BE2C (cell line): ENCODE measurements at regions not wholly inside any gene's neighbourhood (a gene's known extent, or its start where the extent isn't known, plus 50 kb on each side); places are given as distances from the start of the nearest gene placed in this dataset.

Source experiments
- DNase-seq: peaks from one replicate; pipeline ENCODE4 v3.0.0-alpha.2; 2020
- H3K27me3 ChIP-seq: fragments of 250-450 bp; sonication (Bioruptor Pico); 2 replicates; pipeline ENCODE4 v1.5.1; 2020; ENCODE audit warnings: mild to moderate bottlenecking
- H3K36me3 ChIP-seq: fragments of 250-450 bp; sonication (Bioruptor Pico); 2 replicates; pipeline ENCODE4 v1.5.1; 2020; ENCODE audit warnings: mild to moderate bottlenecking
- H3K4me1 ChIP-seq: fragments of 250-450 bp; sonication (Bioruptor Pico); 2 replicates; pipeline ENCODE4 v1.5.1; 2020
- H3K4me3 ChIP-seq: 2 replicates; pipeline ENCODE4 v1.5.1; 2011; ENCODE audit warnings: low read depth, low read length
- H3K9me3 ChIP-seq: fragments of 250-450 bp; sonication (Bioruptor Pico); 2 replicates; pipeline ENCODE4 v1.5.1; 2020
- CTCF ChIP-seq: IDR thresholded peaks from 2 replicates; pipeline ENCODE4 v1.5.1; 2012; ENCODE audit warnings: mild to moderate bottlenecking, low read depth, low read length

- Histone ChIP-seq H3K4me3 (no peak overlapping the region), H3K9me3 (no peaks in the 10 kb centered on the region), H3K27me3 (no peaks in the 10 kb centered on the region), H3K36me3 (no peaks in the 10 kb centered on the region), H3K4me1 (no peaks in the 10 kb centered on the region)
- no peak for TF ChIP-seq CTCF
- DNase-seq, result no peak
Observed at GRCh38 chr10:2022401-2022800, 285.1 kb upstream of the ADARB2 start.

- DNase-seq, result no peak
- H3K4me3 ChIP-seq, result no peak overlapping the region
- no peaks in the 10 kb centered on the region for H3K27me3 ChIP-seq
- no peaks in the 10 kb centered on the region for H3K36me3 ChIP-seq
- H3K9me3 ChIP-seq, result no peaks in the 10 kb centered on the region
- no peak for TF ChIP-seq CTCF
- no peaks in the 10 kb centered on the region for H3K4me1 ChIP-seq
Observed at GRCh38 chr10:2020836-2021235, 283.5 kb upstream of the ADARB2 start.

GRCh38 chr10:2019803-2020202 is 282.5 kb upstream of the ADARB2 start:
- H3K9me3 ChIP-seq, result no peaks in the 10 kb centered on the region
- TF ChIP-seq CTCF, result no peak
- no peak overlapping the region for H3K4me3 ChIP-seq
- no peaks in the 10 kb centered on the region for H3K27me3 ChIP-seq
- no peaks in the 10 kb centered on the region for H3K4me1 ChIP-seq
- DNase-seq, result no peak
- H3K36me3 ChIP-seq, result no peaks in the 10 kb centered on the region

- DNase-seq, result no peak
- Histone ChIP-seq H3K36me3 (no peaks in the 10 kb centered on the region), H3K9me3 (no peaks in the 10 kb centered on the region), H3K4me1 (no peaks in the 10 kb centered on the region), H3K27me3 (no peaks in the 10 kb centered on the region), H3K4me3 (no peak overlapping the region)
- no peak for TF ChIP-seq CTCF
Observed at GRCh38 chr10:2019281-2019680, 282.0 kb upstream of the ADARB2 start.

- H3K9me3 ChIP-seq, result no peaks in the 10 kb centered on the region
- no peak overlapping the region for H3K4me3 ChIP-seq
- no peaks in the 10 kb centered on the region for H3K4me1 ChIP-seq
- H3K36me3 ChIP-seq, result no peaks in the 10 kb centered on the region
- H3K27me3 ChIP-seq, result no peaks in the 10 kb centered on the region
- no peak for DNase-seq
- TF ChIP-seq CTCF, result no peak
Observed at GRCh38 chr10:2014541-2014940, 277.2 kb upstream of the ADARB2 start.

- no peaks in the 10 kb centered on the region for H3K27me3 ChIP-seq
- no peak overlapping the region for H3K4me3 ChIP-seq
- H3K4me1 ChIP-seq, result no peaks in the 10 kb centered on the region
- no peaks in the 10 kb centered on the region for H3K9me3 ChIP-seq
- TF ChIP-seq CTCF, result no peak
- H3K36me3 ChIP-seq, result no peaks in the 10 kb centered on the region
- no peak for DNase-seq
Observed at GRCh38 chr10:2012209-2012608, 274.9 kb upstream of the ADARB2 start.
